ENCODE measurements at regions not wholly inside any gene's neighbourhood (a gene's known extent, or its start where the extent isn't known, plus 50 kb on each side); places are given as distances from the start of the nearest gene placed in this dataset.
"Not testable (repeated sequence)": the region's sequence is repeated elsewhere in the genome, so short reads cannot be mapped to it uniquely, and the experiment has no call there.

DNA sequence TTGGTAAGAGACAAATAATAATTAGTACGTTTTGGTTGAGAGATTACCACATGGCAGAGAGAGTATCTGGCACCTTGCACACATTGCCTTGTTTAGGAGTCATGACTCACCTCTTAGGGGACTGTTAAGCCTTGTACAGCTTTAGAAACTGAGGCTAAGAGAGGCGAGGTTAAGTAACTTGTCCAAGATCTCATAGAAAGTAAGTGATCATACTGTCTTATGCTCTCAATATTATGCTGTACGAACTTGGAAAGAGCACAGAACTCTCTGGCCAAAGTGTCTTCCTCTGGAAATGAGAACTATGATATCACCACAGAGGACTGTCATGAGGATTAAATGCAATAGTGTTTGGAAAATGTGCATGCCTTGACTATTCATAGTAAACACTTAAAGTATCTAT lies 249.0 kb downstream of the UTRN start:
- DNase-seq (ENCODE audit: low read depth), result no peak

DNA sequence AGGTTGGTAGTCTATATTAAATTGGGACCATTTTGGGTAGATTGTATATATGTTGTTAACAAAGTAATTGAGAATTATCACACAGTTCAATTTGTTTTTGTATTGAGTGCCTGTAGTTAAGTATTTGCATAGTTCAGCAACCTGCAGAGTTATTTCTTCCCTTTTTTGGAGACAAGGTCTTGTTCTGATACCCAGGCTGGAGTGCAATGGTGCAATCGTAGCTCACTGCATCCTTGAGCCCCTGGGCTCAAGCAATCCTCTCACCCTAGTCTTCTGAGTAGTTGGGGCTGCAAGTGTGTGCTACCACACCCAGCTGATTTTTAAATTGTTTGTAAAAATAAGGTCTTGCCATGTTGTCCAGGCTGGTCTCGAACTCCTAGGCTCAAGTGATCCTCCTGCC lies 250.5 kb downstream of the UTRN start:
- no peak for DNase-seq (ENCODE audit: low read depth)

DNA sequence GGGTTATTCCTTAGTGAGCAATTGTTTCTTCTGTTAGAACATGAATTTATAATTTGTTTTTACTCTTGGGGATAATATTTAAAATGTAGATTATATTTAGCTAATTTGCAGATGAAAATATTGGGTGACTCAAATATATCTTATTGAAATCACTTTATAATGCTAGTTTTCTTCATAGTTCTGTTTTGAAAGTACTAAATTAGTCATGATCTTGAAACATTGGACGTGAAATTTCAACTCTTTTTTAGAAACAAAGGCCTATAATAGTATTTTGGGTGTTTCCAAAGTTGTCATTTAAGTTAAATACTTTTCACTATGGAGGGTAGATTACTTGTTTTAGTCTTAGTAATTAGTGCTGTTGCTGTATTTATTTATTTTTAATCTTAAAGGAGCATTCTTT lies 250.9 kb downstream of the UTRN start:
- DNase-seq (ENCODE audit: low read depth), result no peak

DNA sequence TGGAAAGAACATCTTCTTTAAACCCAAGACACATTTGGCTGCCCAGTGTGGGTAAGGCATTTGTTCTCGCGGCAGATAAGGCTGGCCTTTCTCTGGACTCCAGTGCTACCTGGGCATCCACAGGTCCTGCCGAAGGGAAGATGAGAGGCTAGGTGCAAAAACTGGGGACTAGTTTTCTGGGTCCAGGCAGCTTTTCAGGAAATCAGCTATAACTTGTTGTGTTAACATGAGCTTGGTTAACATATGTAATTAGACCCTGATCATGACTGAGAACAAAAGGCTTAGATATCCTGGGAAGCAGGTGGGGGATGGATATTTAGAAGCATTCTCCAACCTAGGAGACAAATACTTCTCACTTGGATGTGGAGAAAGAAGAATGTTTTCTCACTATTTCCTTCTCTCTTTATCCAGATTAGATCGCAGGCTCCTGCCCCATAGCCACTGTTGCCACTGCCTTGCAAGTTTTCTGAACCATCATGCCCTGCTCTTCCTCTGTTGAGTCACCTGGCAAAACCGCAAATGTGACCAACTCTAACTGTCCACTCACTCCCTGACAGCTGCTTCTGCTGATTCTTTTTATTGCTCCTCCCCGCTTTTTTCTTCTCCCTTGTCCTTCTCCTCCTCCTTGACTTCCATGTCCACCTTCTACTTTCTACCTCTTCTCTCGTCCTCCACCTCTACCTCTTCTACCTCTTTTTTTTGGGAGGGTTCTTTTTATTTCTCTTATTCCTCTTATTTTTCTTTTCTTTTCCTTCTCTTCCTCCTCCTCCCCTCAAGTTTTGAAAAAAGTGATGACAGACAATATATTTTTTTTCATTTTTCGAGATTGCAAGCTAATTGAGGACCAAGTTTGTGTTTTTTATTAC lies 258.1 kb downstream of the UTRN start:
- DNase-seq (ENCODE audit: low read depth), result peak; percentile 9

DNA sequence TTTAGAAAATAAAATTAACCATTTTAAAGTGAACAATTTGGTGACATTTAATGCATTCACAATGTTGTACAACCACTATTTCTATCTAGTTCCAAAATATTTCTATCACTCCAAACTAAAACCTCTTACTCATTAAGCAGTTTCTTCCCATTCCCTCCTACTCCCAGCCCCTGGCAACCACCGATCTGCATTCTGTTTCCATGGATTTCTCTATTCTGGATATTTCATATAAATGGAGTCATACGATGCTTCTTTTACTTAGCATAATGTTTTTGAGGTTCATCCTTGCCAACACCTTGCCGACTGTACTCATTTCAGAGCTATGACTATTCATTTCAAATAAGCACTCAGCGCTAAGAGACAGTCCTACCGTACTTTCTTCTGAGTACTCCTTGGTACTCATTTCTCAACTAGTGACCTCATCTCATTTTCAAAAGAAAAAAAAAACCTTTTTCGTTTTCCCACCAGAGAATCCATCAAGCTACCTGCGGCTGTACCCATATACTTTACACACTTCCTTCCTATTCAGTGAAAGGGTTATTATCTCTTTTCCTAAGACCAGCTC lies 259.2 kb downstream of the UTRN start:
- DNase-seq (ENCODE audit: low read depth), result no peak

DNA sequence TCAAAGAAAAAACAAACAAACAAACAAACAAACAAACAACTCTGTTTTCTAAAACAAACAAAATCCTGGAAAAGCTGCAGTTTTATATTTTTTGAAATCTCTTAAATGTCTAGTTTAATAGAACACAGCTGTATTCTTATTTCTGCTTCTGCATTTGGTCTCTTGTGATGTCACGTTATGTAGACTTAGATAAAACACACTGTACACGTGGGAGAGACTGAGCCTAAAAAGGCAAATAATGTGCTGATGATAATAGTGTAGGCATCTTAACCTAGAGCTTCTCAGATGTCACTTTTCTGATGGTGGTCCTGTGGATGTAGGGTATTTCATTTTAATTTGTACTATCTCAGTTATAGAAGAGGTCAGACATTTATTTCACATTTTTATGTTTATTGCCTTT lies 261.7 kb downstream of the UTRN start:
- no peak for DNase-seq (ENCODE audit: low read depth)

DNA sequence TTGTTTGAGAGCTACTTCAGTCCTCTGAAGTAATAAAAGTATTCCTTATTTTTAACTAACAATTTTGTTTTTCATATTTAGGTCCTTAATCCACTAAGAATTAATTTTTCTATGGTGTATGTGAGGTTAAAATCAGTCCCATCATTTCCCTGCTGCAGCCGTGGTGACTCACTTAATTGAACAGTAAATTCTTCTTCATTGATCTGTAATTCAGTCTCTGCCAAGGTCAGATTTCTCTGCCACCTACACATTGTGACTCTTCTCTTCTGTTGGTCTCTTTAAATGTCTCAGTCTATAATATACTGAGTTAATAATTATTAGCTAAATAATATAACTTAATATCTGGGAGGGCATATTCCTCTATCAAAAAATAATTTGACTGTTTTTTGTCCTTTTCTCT lies 262.3 kb downstream of the UTRN start:
- DNase-seq (ENCODE audit: low read depth), result no peak

DNA sequence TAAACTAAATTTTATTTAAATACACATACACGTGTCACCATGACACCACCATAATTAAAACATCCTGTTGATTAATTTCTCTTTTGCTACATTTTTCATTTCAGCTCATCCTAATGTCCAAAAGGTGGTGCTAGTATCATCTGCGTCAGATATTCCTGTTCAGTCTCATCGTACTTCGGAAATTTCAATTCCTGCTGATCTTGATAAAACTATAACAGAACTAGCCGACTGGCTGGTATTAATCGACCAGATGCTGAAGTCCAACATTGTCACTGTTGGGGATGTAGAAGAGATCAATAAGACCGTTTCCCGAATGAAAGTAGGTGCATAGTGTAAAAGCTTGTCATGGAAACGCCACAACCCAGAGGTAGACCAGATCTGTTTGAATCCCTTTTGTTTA lies 263.4 kb downstream of the UTRN start:
- no peak for DNase-seq (ENCODE audit: low read depth)

DNA sequence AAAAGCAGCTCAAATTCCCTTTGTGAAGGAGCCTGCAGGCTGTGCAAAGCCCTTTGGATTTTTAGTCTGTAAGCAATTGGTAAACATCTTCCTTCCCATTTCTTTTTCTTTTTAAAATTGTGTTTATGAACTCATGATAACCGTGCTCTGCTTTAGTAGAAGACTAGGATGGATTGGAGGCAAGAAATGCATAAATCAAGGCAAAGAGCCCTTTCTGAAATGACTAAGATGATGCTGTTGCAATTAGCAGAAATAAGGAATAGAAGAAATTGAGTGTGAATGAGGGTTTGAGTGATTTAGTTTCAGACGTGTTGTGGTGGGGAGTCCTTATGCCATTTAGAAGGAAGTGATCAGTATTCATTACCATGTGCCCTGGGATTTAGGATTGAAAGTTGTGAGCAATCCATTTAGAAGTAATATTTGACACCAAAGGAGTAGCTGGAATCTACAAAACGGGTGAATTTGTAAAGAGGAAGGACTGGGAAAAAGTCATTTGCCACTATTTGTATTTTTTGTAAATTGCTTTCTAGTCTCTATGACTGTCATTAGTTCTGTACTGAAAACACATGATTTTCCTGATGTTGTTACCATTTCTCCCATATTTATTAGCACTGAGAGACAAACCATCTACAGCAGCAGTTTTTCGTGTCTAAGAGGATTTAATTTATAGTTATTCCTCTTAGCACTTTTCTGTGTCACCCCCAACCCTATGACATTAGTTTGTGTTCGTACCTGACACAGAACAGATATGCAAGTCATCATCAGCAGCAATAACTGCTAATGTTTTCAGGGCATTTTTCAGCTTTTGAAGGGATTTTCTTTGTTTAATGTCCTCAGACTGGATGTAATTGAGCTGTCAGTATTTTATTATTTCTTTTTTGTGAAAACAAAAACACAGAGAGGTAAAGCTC lies 265.0 kb downstream of the UTRN start:
- no peak for DNase-seq (ENCODE audit: low read depth)

DNA sequence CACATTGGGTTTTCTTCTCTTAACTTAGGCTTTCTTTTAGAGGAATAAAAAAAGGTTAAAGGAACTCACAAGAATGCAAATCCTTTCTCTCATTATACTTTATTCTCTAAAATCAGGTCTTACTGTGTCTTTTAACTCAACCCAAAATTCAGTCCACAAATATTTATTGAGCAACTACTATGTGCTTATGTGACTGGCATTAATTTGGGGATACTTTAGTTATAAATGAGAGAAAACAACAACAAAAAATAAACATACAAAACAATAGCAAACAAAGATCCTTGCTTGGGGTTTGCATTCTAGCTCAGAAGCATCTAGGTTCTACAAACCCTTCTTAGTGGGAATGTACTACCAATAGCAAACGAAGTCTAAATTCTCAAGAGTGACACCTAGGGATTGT lies 266.2 kb downstream of the UTRN start:
- no peak for DNase-seq (ENCODE audit: low read depth)

DNA sequence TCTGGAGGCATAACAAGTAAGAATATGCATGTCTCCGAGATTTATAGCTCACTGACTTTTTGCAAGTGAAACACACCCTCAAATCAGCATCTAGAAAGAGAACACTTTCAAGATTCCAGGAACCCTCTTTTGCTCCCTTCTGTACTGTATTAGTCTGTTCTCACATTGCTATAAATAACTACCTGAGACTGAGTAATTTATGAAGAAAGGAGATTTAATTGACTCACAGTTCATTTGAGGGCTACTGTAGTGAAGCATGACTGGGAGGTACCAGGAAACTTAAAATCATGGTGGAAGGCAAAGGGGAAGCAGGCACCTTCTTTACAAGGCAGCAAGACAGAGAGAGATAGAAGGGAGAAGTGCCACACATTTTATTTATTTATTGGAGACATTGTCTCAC lies 269.9 kb downstream of the UTRN start:
- DNase-seq (ENCODE audit: low read depth), result peak; percentile 79

DNA sequence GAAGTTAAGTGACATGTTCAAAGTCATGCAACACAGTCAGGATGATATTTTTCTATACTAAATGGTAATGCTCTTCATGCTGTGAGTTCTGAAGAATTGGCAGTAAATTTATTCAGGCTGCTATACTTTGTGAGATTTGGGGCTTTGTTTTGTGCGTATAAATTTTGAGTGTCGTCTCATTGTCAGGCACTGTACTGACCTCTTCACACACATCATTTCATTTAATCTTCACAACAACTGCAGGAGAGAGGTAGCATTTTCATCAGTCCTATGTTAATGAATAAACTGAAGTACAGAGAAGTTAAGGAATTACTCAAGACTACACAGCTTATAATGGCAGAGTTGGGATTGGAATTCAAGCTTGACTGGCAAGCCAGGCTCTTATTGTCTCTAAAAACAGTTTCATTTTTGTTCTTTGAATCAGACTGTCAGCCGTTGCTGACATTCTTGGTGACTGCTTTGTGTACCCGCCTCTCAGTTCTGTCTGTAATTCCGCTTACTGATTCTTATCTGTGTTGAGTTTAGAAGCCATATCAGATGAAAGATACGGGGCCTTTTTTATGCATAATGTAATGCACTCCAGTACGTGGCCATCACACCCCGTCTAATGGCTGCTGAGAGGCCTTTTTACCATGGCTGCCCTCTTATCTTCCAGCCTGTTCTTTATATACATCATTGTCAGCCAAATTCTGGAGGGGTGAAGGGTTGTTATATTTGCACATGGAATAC lies 274.9 kb downstream of the UTRN start:
- DNase-seq (ENCODE audit: low read depth), result peak; percentile 50

DNA sequence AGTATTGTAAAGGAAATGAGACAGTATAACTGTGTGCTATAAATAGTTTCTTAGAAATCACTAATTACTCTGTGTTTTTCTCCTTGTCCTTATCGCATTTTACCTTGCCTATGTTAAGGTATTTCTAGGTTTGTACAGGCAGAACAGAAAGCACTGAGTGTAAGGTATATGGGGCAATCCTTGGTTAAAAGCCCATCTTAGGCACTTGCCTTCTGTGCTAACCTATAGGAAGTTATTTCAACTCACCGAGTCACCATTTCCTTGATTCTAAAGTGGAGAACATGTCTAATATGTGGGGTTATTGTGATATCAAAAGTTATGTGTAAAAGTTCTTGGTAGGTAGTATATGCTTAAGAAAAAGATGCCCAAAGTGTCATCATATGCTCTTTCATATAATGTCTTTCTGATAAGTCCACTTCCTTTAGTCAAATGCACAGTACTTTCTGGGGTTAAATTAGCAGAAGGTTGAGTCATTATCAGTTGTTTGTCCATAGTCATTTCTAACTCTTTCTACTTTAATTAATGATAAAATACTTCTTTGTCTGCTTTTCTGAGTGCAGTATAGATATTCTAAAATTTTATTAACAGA lies 276.4 kb downstream of the UTRN start:
- no peak for DNase-seq (ENCODE audit: low read depth)

DNA sequence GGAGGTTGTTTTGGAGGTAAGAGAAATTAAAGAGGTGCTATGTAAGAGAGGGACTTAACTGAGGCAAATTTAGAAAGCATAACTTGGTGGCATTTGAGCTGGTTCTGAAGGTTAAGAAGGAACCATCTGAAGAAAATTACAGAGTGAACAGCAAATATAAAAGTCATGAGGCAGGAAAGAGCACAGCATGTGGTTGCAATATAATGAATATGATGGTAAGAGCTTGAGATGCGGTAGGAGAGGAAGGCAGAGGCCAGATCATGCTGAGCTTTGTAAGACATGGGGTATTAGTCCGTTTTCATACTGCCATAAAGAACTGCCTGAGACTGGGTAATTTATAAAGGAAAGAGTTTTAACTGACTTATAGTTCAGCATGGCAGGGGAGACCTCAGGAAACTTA lies 279.1 kb downstream of the UTRN start:
- DNase-seq (ENCODE audit: low read depth), result no peak

DNA sequence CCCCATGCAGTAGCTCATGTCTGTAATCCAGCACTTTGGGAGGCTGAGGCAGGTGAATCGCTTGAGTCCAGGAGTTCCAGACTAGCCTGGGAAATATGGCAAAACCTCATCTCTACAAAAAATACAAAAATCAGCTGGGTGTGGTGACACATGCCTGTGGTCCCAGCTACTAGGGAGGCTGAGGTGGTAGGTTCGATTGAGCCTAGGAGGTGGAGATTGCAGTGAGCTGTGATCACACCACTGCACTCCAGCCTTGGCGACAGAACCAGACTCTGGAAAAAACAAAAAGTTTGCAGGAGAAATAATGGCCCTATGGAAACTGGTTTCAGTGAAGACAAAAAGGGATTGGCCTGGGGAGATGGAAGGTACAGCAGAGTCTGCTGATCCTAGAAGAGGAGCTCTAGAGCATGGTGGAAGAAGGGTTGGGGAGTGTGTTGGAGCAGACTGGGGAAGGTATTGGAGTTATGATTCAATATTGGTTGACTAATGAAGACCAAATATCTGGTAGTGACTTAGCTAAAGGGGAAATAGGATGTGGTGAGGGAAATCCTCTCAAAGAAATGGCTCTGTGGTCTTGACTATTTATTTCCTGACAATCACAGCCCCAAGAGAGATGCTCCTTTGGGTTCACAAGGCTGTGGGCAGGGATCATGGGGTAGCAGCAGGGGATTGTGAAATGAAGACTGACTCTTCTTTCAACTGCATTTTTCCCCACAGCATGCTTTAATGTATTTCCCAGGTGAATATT lies 281.9 kb downstream of the UTRN start:
- DNase-seq (ENCODE audit: low read depth), result no peak

DNA sequence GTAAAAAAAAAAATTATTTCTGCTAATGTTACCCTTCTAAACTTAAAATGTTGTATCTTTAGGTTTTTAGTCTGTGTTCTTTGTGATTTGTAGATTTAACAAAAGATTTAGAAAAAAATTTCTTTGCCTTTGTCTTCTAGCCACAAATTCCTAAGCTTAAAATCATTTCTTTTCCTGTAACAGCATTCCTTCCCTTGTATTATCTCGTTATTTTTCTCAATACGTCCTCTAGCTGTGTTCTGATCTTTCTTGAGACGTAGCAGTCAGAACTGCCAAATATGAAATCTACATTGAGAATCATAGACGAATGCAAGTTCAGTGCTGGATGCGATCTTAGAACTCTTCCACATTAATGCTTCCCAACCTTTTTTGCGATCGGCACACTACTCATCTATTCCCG lies 283.1 kb downstream of the UTRN start:
- no peak for DNase-seq (ENCODE audit: low read depth)

DNA sequence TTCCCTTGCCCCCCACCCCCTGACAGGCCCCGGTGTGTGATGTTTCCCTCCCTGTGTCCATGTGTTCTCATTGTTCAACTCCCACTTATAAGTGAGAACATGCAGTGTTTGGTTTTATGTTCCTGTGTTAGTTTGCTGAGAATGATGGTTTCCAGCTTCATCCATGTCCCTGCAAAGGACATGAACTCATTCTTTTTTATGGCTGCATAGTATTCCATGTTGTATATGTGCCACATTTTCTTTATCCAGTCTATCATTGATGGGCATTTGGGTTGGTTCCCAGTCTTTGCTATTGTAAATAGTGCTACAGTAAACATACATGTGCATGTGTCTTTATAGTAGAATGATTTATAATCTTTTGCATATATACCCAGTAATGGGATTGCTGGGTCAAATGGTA lies 287.4 kb downstream of the UTRN start:
- not testable (repeated sequence) for DNase-seq (ENCODE audit: low read depth)

DNA sequence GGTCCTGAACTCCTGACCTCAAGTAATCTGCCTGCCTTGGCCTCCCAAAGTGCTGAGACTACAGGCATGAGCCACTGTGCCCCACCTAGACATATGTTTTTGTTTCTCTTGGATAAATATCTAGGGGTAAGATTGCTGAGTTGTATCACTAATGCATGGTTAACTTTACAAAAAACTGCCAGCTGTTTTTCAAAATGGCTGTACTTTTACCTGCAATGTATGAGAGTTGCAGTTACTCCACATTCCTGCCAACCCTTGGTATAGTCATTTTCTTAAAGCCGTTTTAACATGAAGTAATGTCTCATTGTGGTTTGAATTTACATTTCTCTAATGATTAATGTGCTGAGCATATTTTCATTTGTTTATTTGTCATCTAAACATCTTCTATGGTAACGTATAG lies 289.7 kb downstream of the UTRN start:
- no peak for DNase-seq (ENCODE audit: low read depth)

DNA sequence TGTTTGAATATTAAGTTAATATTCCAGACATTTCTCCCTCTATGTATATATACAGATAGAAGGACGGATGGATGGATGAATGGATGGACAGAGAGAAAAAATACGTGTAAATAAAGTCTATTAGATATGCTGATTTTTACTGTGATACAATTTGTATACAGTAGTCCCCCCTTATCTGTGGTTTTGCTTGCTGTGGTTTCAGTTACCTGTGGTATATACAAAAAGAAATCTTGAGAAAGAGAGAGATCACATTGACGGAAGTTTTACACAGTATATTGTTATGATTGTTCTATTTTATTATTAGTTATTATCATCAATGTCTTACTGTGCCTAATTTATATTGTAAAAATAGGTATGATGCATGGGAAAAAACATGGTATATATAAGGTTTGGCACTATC lies 290.2 kb downstream of the UTRN start:
- DNase-seq (ENCODE audit: low read depth), result no peak

DNA sequence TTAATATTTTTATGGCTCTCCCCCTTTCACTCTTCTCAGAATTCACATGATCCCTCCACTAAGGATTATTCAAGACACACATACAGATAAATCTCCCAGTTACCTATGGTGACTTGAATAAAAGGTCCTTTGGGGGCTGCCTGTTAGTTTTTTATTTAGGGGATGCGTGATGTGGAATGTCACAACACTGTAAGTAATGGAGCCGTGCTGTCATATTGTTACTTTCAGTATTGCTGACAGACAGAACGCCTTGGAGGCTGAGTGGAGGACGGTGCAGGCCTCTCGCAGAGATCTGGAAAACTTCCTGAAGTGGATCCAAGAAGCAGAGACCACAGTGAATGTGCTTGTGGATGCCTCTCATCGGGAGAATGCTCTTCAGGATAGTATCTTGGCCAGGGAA lies 291.7 kb downstream of the UTRN start:
- no peak for DNase-seq (ENCODE audit: low read depth)

All from renal cortical epithelial cell (primary cell).